T-helper 2 cell treated with Interferon-gamma antibody and Interleukin-4, amounts not matched to agents 5 μg/mL and 100 μg/mL, for 36 hours (primary cell): ENCODE measurements at regions not wholly inside any gene's neighbourhood (a gene's known extent, or its start where the extent isn't known, plus 50 kb on each side); places are given as distances from the start of the nearest gene placed in this dataset.

ENCODE experiments used
- DNase-seq: peaks from one replicate; pipeline ENCODE4 v3.0.0; 2021; ENCODE audit warnings: low spot score
- H3K27ac Mint-ChIP-seq: one replicate; pipeline ENCODE4 v1.8.0; 2021; ENCODE audit warnings: mild to moderate bottlenecking, mixed read lengths
- H3K27me3 Mint-ChIP-seq: one replicate; pipeline ENCODE4 v1.8.0; 2021; ENCODE audit warnings: low read depth, mixed read lengths
- H3K36me3 Mint-ChIP-seq: one replicate; pipeline ENCODE4 v1.8.0; 2021; ENCODE audit warnings: low read depth, mixed read lengths
- H3K4me1 Mint-ChIP-seq: one replicate; pipeline ENCODE4 v1.8.0; 2021; ENCODE audit warnings: low read depth, mixed read lengths
- H3K4me3 Mint-ChIP-seq: one replicate; pipeline ENCODE4 v1.8.0; 2022; ENCODE audit warnings: mild to moderate bottlenecking, moderate library complexity, mixed read lengths
- H3K9me3 Mint-ChIP-seq: one replicate; pipeline ENCODE4 v1.8.0; 2021; ENCODE audit warnings: mixed read lengths

- Mint-ChIP-seq H3K9me3 (peaks cover 10% of the 10 kb centered on the region), H3K36me3 (no peaks in the 10 kb centered on the region), H3K4me1 (no peaks in the 10 kb centered on the region), H3K27me3 (no peaks in the 10 kb centered on the region), H3K4me3 (no peak overlapping the region), H3K27ac (no peak overlapping the region)
- no peak for DNase-seq
These were observed 795.5 kb downstream of the TNS3 start for GRCh38 chr7:46786221-46786954.

- Mint-ChIP-seq H3K4me1 (no peaks in the 10 kb centered on the region), H3K9me3 (peaks cover 13% of the 10 kb centered on the region), H3K27me3 (no peaks in the 10 kb centered on the region), H3K36me3 (no peaks in the 10 kb centered on the region), H3K27ac (no peak overlapping the region), H3K4me3 (no peak overlapping the region)
- DNase-seq = no peak
These were observed 797.2 kb downstream of the TNS3 start for GRCh38 chr7:46784732-46785131.

- Mint-ChIP-seq H3K27ac (no peak overlapping the region), H3K9me3 (peaks cover 23% of the 10 kb centered on the region), H3K27me3 (no peaks in the 10 kb centered on the region), H3K4me3 (no peak overlapping the region), H3K36me3 (no peaks in the 10 kb centered on the region), H3K4me1 (no peaks in the 10 kb centered on the region)
- no peak for DNase-seq
These were observed 799.9 kb downstream of the TNS3 start for GRCh38 chr7:46781901-46782439.

GRCh38 chr7:46776790-46777189 is 805.1 kb downstream of the TNS3 start:
- no peaks in the 10 kb centered on the region for H3K4me1 Mint-ChIP-seq
- no peak overlapping the region for H3K27ac Mint-ChIP-seq
- H3K27me3 Mint-ChIP-seq = no peaks in the 10 kb centered on the region
- H3K36me3 Mint-ChIP-seq = no peaks in the 10 kb centered on the region
- DNase-seq = no peak
- no peak overlapping the region for H3K4me3 Mint-ChIP-seq
- peaks cover 25% of the 10 kb centered on the region for H3K9me3 Mint-ChIP-seq

GRCh38 chr7:46775776-46776175 is 806.1 kb downstream of the TNS3 start:
- no peaks in the 10 kb centered on the region for H3K27me3 Mint-ChIP-seq
- no peaks in the 10 kb centered on the region for H3K36me3 Mint-ChIP-seq
- no peaks in the 10 kb centered on the region for H3K4me1 Mint-ChIP-seq
- H3K27ac Mint-ChIP-seq = no peak overlapping the region
- H3K9me3 Mint-ChIP-seq = peaks cover 19% of the 10 kb centered on the region
- DNase-seq = no peak
- no peak overlapping the region for H3K4me3 Mint-ChIP-seq

- DNase-seq = no peak
- no peak overlapping the region for H3K4me3 Mint-ChIP-seq
- no peak overlapping the region for H3K27ac Mint-ChIP-seq
- no peaks in the 10 kb centered on the region for H3K4me1 Mint-ChIP-seq
- H3K27me3 Mint-ChIP-seq = no peaks in the 10 kb centered on the region
- no peaks in the 10 kb centered on the region for H3K36me3 Mint-ChIP-seq
- H3K9me3 Mint-ChIP-seq = peaks cover 19% of the 10 kb centered on the region
These were observed 806.9 kb downstream of the TNS3 start for GRCh38 chr7:46775020-46775419.

GRCh38 chr7:46774515-46774914 is 807.4 kb downstream of the TNS3 start:
- H3K36me3 Mint-ChIP-seq = no peaks in the 10 kb centered on the region
- no peaks in the 10 kb centered on the region for H3K27me3 Mint-ChIP-seq
- no peaks in the 10 kb centered on the region for H3K4me1 Mint-ChIP-seq
- H3K27ac Mint-ChIP-seq = no peak overlapping the region
- H3K4me3 Mint-ChIP-seq = no peak overlapping the region
- no peak for DNase-seq
- peaks cover 19% of the 10 kb centered on the region for H3K9me3 Mint-ChIP-seq

GRCh38 chr7:46772776-46773175 is 809.1 kb downstream of the TNS3 start:
- H3K4me3 Mint-ChIP-seq = no peak overlapping the region
- DNase-seq = no peak
- no peaks in the 10 kb centered on the region for H3K27me3 Mint-ChIP-seq
- H3K27ac Mint-ChIP-seq = no peak overlapping the region
- peaks cover 18% of the 10 kb centered on the region for H3K9me3 Mint-ChIP-seq
- H3K4me1 Mint-ChIP-seq = no peaks in the 10 kb centered on the region
- H3K36me3 Mint-ChIP-seq = no peaks in the 10 kb centered on the region

- no peaks in the 10 kb centered on the region for H3K4me1 Mint-ChIP-seq
- H3K9me3 Mint-ChIP-seq = peaks cover 15% of the 10 kb centered on the region
- DNase-seq = no peak
- no peak overlapping the region for H3K27ac Mint-ChIP-seq
- H3K36me3 Mint-ChIP-seq = no peaks in the 10 kb centered on the region
- no peak overlapping the region for H3K4me3 Mint-ChIP-seq
- H3K27me3 Mint-ChIP-seq = no peaks in the 10 kb centered on the region
These were observed 814.8 kb downstream of the TNS3 start for GRCh38 chr7:46767071-46767470.

- no peak for DNase-seq
- H3K9me3 Mint-ChIP-seq = peaks cover 12% of the 10 kb centered on the region
- H3K36me3 Mint-ChIP-seq = no peaks in the 10 kb centered on the region
- no peak overlapping the region for H3K4me3 Mint-ChIP-seq
- no peaks in the 10 kb centered on the region for H3K4me1 Mint-ChIP-seq
- H3K27ac Mint-ChIP-seq = no peak overlapping the region
- no peaks in the 10 kb centered on the region for H3K27me3 Mint-ChIP-seq
These were observed 817.6 kb downstream of the TNS3 start for GRCh38 chr7:46764100-46764936.

GRCh38 chr7:46763344-46763743 is 818.6 kb downstream of the TNS3 start:
- no peak for DNase-seq
- Mint-ChIP-seq H3K36me3 (no peaks in the 10 kb centered on the region), H3K4me3 (no peak overlapping the region), H3K27me3 (no peaks in the 10 kb centered on the region), H3K9me3 (peaks cover 3% of the 10 kb centered on the region), H3K27ac (no peak overlapping the region), H3K4me1 (no peaks in the 10 kb centered on the region)

GRCh38 chr7:46759711-46760480 is 822.0 kb downstream of the TNS3 start:
- Mint-ChIP-seq H3K4me1 (no peaks in the 10 kb centered on the region), H3K4me3 (no peak overlapping the region), H3K27me3 (no peaks in the 10 kb centered on the region), H3K9me3 (no peaks in the 10 kb centered on the region), H3K36me3 (no peaks in the 10 kb centered on the region), H3K27ac (no peak overlapping the region)
- no peak for DNase-seq

- Mint-ChIP-seq H3K36me3 (no peaks in the 10 kb centered on the region), H3K4me3 (no peak overlapping the region), H3K27ac (no peak overlapping the region), H3K4me1 (no peaks in the 10 kb centered on the region), H3K27me3 (no peaks in the 10 kb centered on the region), H3K9me3 (no peaks in the 10 kb centered on the region)
- no peak for DNase-seq
These were observed 824.9 kb downstream of the TNS3 start for GRCh38 chr7:46756996-46757395.

GRCh38 chr7:46756256-46756655 is 825.7 kb downstream of the TNS3 start:
- Mint-ChIP-seq H3K36me3 (no peaks in the 10 kb centered on the region), H3K9me3 (peaks cover 7% of the 10 kb centered on the region), H3K4me1 (no peaks in the 10 kb centered on the region), H3K4me3 (no peak overlapping the region), H3K27me3 (no peaks in the 10 kb centered on the region), H3K27ac (no peak overlapping the region)
- DNase-seq = no peak
